GM12878 (cell line): ENCODE measurements at regions not wholly inside any gene's neighbourhood (a gene's known extent, or its start where the extent isn't known, plus 50 kb on each side); places are given as distances from the start of the nearest gene placed in this dataset.

Source experiments
- ATAC-seq: fragments of 200-7000 bp; cut with Tn5 transposase; 3 replicates; pipeline ENCODE4 v1.9.1; 2020; ENCODE audit warnings: mild to moderate bottlenecking, moderate library complexity
- BruUV-seq: library from RNA; stranded (reverse); fragments of 400-500 nt; replicated peaks from 2 replicates; lab custom pipeline; 2021; lab: Mats Ljungman, UMichigan
- CTCF ChIA-PET: fragments of 300-600 bp; sonication (Branson Sonifier 250); formaldehyde crosslinking; extraction: SDS; loops from one replicate; lab custom pipeline; 2021; ENCODE audit warnings: inconsistent platforms; lab: Yijun Ruan, JAX
- POLR2A ChIA-PET: fragments of 350-600 bp; formaldehyde crosslinking; extraction: SDS; loops from one replicate; lab custom pipeline; 2021; ENCODE audit warnings: inconsistent platforms; lab: Charles Lee
- RAD21 ChIA-PET: fragments of 300-600 bp; sonication (Branson Sonifier 250); formaldehyde crosslinking; loops from one replicate; lab custom pipeline; 2023; ENCODE audit warnings: antibody characterized with exemption; ENCODE audit not compliant: unreplicated experiment; lab: Charles Lee
- SMC1A ChIA-PET: fragments of 300-600 bp; sonication (Branson Sonifier 250); formaldehyde crosslinking; loops from one replicate; lab custom pipeline; 2023; ENCODE audit not compliant: unreplicated experiment, uncharacterized antibody; lab: Charles Lee
- DNase-seq: peaks from one replicate; pipeline ENCODE4 v3.0.0-alpha.2; 2011; ENCODE audit warnings: low read depth, low spot score
- FAIRE-seq: peaks from 3 replicates; lab custom pipeline; 2011; peaks lifted over from hg19 to GRCh38; lab: Jason Lieb, UNC
- H2AFZ ChIP-seq: 2 replicates; pipeline ENCODE4 v1.6.0; 2011; ENCODE audit warnings: low read depth, low read length, control low read depth; ENCODE audit not compliant: control insufficient read depth
- H3K27ac ChIP-seq: 2 replicates; pipeline ENCODE4 v1.5.1; 2011; ENCODE audit warnings: control low read depth; ENCODE audit not compliant: control insufficient read depth, insufficient read depth
- H3K27me3 ChIP-seq, 2 experiments: replicated peaks in 1 of 2; 2 replicates each; pipeline versions ENCODE4 v1.6.0 to v1.6.1; 2011; ENCODE audit warnings: low read length in 1 of 2; ENCODE audit not compliant: control insufficient read depth in 2 of 2, insufficient read depth in 2 of 2
- H3K36me3 ChIP-seq, 2 experiments: 2 replicates each; pipeline ENCODE4 v1.5.1; 2011; ENCODE audit warnings: low read length in 1 of 2; ENCODE audit not compliant: control insufficient read depth in 2 of 2, insufficient read depth in 2 of 2
- H3K4me1 ChIP-seq: 2 replicates; pipeline ENCODE4 v1.6.1; 2011; ENCODE audit warnings: mild to moderate bottlenecking, low read length, moderate library complexity, mixed read lengths; ENCODE audit not compliant: control insufficient read depth, insufficient read depth
- H3K4me2 ChIP-seq: 2 replicates; pipeline ENCODE4 v1.6.0; 2011; ENCODE audit warnings: control low read depth; ENCODE audit not compliant: control insufficient read depth, insufficient read depth
- H3K4me3 ChIP-seq: fragments of 200-600 bp; sonication (generic); 2 replicates; pipeline ENCODE4 v1.5.1; 2016
- H3K79me2 ChIP-seq: 2 replicates; pipeline ENCODE4 v1.6.0; 2011; ENCODE audit warnings: low read length; ENCODE audit not compliant: control insufficient read depth, insufficient read depth
- H3K9ac ChIP-seq: 2 replicates; pipeline ENCODE4 v1.8.0; 2011; ENCODE audit warnings: low read length, control low read depth, mixed read lengths; ENCODE audit not compliant: control insufficient read depth, insufficient read depth
- H3K9me3 ChIP-seq: replicated peaks from 3 replicates; pipeline ENCODE4 v1.5.1; 2011; ENCODE audit warnings: mild to moderate bottlenecking, low read length; ENCODE audit not compliant: control insufficient read depth, insufficient read depth
- H4K20me1 ChIP-seq: 2 replicates; pipeline ENCODE4 v1.6.0; 2011; ENCODE audit not compliant: control insufficient read depth, insufficient read depth
- CHD4 ChIP-seq: fragments of 200-600 bp; sonication (generic); IDR thresholded peaks from 2 replicates; pipeline ENCODE4 v1.6.1; 2016; ENCODE audit warnings: mild to moderate bottlenecking
- HDAC6 ChIP-seq: fragments of 200-600 bp; sonication (generic); IDR thresholded peaks from one replicate; pipeline ENCODE4 v1.8.0; 2017; ENCODE audit warnings: antibody characterized with exemption; ENCODE audit not compliant: unreplicated experiment
- MXI1 ChIP-seq: fragments of 150-350 bp; IDR thresholded peaks from 2 replicates; pipeline ENCODE4 v1.6.1; 2011; ENCODE audit warnings: low read depth, mild to moderate bottlenecking, inconsistent platforms, low read length, improper control_type of control experiment
- NRF1 ChIP-seq: conservative IDR thresholded peaks from 2 replicates; pipeline ENCODE4 v1.6.1; 2011; ENCODE audit warnings: mild to moderate bottlenecking, low read depth, low read length, improper control_type of control experiment
- RB1 ChIP-seq: fragments of 450-650 bp; formaldehyde crosslinking; IDR thresholded peaks from 2 replicates; pipeline ENCODE4 v1.6.1; 2017; ENCODE audit warnings: mild to moderate bottlenecking, borderline replicate concordance
- SIX5 ChIP-seq: IDR thresholded peaks from 2 replicates; pipeline ENCODE4 v1.6.1; 2011; ENCODE audit warnings: mild to moderate bottlenecking, low read depth, low read length, moderate library complexity; ENCODE audit not compliant: severe bottlenecking
- SP1 ChIP-seq: IDR thresholded peaks from one replicate; pipeline ENCODE4 v1.6.1; 2011; ENCODE audit warnings: low read depth, low read length
- SPI1 ChIP-seq: IDR thresholded peaks from 2 replicates; pipeline ENCODE4 v1.6.1; 2011; ENCODE audit warnings: low read depth, mild to moderate bottlenecking, low read length, moderate library complexity, borderline replicate concordance; ENCODE audit not compliant: insufficient read depth
- TARDBP ChIP-seq: IDR thresholded peaks from 2 replicates; pipeline ENCODE4 v1.6.1; 2016; ENCODE audit warnings: borderline replicate concordance
- WRNIP1 ChIP-seq: IDR thresholded peaks from 2 replicates; pipeline ENCODE4 v1.6.1; 2011; ENCODE audit warnings: low read depth, low read length, improper control_type of control experiment, borderline replicate concordance
- WGBS: methylation state at CpG from one replicate; pipeline ENCODE4 v1.1.6; 2016; ENCODE audit warnings: low lambda C conversion rate; ENCODE audit not compliant: insufficient replicate concordance, insufficient coverage; ENCODE audit errors: missing lambda C conversion rate; 5-methylcytosine and 5-hydroxymethylcytosine counted together
- in situ Hi-C: fragments of 300-500 bp; cut with MboI; formaldehyde crosslinking; loops from 9 replicates; pipeline ENCODE4 v1.14.3; 2018; ENCODE audit warnings: mixed read lengths
- intact Hi-C: fragments of 100-400 bp; cut with micrococcal nuclease; formaldehyde crosslinking; loops from one replicate; pipeline ENCODE4 v1.14.2; 2022; ENCODE audit not compliant: unreplicated experiment
- TF ChIP-seq, protein P1 (sequence below): IDR thresholded peaks from 2 replicates; pipeline ENCODE4 v1.6.1; 2011; ENCODE audit warnings: low read depth, mild to moderate bottlenecking, low read length, moderate library complexity, borderline replicate concordance; ENCODE audit errors: extremely low read depth

DNA sequence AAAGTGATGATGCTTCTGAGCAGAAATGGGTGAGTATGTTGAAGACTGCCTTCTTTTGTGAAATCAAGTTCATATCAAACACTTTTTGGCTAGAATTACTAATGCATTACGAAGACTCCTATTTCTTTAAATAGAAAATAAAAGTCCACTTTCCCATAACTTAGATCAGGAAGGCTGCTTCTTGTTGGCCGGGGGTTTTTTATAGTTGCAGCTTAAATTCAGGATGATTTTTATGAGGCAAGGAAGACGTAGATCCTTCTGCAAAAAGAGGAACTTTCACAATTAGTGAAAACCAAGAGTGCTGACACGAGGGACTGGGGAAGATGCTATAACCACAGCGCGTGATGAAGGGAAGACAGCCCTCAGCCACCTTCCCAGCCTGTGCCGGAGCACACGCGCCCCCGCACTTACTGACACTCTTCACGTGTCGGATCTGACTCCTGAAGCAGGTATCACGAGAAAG is 206.1 kb upstream of the PRDM1 start (continued):
- no peak for TF ChIP-seq RB1
- TF ChIP-seq SPI1 = no peak
- no peak for TF ChIP-seq NRF1

DNA sequence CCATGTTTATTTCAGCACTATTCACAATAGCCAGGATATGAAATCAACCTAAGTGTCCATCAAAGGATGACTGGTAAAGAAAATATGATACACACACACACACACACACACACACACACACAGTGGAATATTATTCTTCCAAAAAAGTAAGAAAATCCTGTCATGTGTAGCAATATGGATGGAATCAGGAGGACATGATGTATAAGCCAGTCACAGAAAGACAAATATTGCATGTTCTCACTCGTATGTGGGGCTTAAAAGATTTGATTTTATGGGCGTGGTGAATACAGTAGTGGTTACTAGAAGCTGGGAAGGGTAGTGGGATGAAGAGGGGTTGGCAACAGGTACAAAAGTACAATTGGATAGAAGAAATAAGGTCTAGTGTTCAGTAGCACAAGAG is 207.0 kb upstream of the PRDM1 start:
- intact Hi-C loops (no loop called here), in situ Hi-C loops (no loop called here)
- POLR2A ChIA-PET = interaction anchor here (0.6 kb wide), 1 partner anchor 10 kb away, joined by 3 read pairs; no protein-coding TSS in a partner anchor
- Histone ChIP-seq H2AFZ (no peak overlapping the region), H3K4me1 (peaks cover 4% of the 10 kb centered on the region), H3K9me3 (no peaks in the 10 kb centered on the region; the same call in 2 of the 3 replicates), H4K20me1 (no peaks in the 10 kb centered on the region), H3K4me2 (no peak overlapping the region), H3K4me3 (no peak overlapping the region), H3K27ac (no peak overlapping the region), H3K36me3 (no peaks in the 10 kb centered on the region), H3K27me3 (no peaks in the 10 kb centered on the region), H3K9ac (no peak overlapping the region), H3K79me2 (no peaks in the 10 kb centered on the region)
- TF ChIP-seq HDAC6 = no peak
- no peak for TF ChIP-seq SP1
- TF ChIP-seq WRNIP1 = no peak
- TF ChIP-seq CHD4 = no peak
- TF ChIP-seq, protein P1, sequence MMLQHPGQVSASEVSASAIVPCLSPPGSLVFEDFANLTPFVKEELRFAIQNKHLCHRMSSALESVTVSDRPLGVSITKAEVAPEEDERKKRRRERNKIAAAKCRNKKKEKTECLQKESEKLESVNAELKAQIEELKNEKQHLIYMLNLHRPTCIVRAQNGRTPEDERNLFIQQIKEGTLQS = no peak
- no peak for TF ChIP-seq MXI1
- TF ChIP-seq TARDBP = no peak
- TF ChIP-seq SIX5 = no peak
- DNase-seq = no peak
- RAD21 ChIA-PET = no interaction called here
- CTCF ChIA-PET = interaction anchor here (1.2 kb wide), 1 partner anchor 11 kb away, joined by 4 read pairs; no protein-coding TSS in a partner anchor
- WGBS = 11% methylated on average over 2 of the region's 2 CpGs
- SMC1A ChIA-PET = interaction anchor here (1.0 to 1.6 kb wide), 2 partner anchors 8 to 21 kb away, joined by 3 to 5 read pairs; no protein-coding TSS in a partner anchor
- no peak for ATAC-seq
- FAIRE-seq = no peak
- BruUV-seq = no TSS peak
